ENCODE measurements at regions not wholly inside any gene's neighbourhood (a gene's known extent, or its start where the extent isn't known, plus 50 kb on each side); places are given as distances from the start of the nearest gene placed in this dataset.

- TF ChIP-seq, protein P1, sequence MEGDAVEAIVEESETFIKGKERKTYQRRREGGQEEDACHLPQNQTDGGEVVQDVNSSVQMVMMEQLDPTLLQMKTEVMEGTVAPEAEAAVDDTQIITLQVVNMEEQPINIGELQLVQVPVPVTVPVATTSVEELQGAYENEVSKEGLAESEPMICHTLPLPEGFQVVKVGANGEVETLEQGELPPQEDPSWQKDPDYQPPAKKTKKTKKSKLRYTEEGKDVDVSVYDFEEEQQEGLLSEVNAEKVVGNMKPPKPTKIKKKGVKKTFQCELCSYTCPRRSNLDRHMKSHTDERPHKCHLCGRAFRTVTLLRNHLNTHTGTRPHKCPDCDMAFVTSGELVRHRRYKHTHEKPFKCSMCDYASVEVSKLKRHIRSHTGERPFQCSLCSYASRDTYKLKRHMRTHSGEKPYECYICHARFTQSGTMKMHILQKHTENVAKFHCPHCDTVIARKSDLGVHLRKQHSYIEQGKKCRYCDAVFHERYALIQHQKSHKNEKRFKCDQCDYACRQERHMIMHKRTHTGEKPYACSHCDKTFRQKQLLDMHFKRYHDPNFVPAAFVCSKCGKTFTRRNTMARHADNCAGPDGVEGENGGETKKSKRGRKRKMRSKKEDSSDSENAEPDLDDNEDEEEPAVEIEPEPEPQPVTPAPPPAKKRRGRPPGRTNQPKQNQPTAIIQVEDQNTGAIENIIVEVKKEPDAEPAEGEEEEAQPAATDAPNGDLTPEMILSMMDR (IDR thresholded peaks at IDR 0.05) = no peak
- no peak for TF ChIP-seq POLR2AphosphoS5 (IDR thresholded peaks at IDR 0.05; ENCODE audit: low read depth, low read length)
- TF ChIP-seq MAX (IDR thresholded peaks at IDR 0.05; ENCODE audit: low read depth) = no peak
- TF ChIP-seq USF2 (IDR thresholded peaks at IDR 0.05; ENCODE audit: borderline replicate concordance, low read depth, low read length) = no peak
- no peak for TF ChIP-seq FOSL2 (IDR thresholded peaks at IDR 0.05; ENCODE audit: borderline replicate concordance, low read depth)
- no peak for TF ChIP-seq RAD21 (IDR thresholded peaks at IDR 0.05; ENCODE audit: low read length)
- no peak for TF ChIP-seq REST (IDR thresholded peaks at IDR 0.05; ENCODE audit: low read depth, low read length)
- no peak for TF ChIP-seq EZH2phosphoT487 (IDR thresholded peaks at IDR 0.05; ENCODE audit: borderline replicate concordance, low read depth)
Observed at GRCh38 chr3:69607466-69608305, 131.6 kb upstream of the MITF start.

All from SK-N-SH (cell line).